ENCODE measurements at regions not wholly inside any gene's neighbourhood (a gene's known extent, or its start where the extent isn't known, plus 50 kb on each side); places are given as distances from the start of the nearest gene placed in this dataset.

DNA sequence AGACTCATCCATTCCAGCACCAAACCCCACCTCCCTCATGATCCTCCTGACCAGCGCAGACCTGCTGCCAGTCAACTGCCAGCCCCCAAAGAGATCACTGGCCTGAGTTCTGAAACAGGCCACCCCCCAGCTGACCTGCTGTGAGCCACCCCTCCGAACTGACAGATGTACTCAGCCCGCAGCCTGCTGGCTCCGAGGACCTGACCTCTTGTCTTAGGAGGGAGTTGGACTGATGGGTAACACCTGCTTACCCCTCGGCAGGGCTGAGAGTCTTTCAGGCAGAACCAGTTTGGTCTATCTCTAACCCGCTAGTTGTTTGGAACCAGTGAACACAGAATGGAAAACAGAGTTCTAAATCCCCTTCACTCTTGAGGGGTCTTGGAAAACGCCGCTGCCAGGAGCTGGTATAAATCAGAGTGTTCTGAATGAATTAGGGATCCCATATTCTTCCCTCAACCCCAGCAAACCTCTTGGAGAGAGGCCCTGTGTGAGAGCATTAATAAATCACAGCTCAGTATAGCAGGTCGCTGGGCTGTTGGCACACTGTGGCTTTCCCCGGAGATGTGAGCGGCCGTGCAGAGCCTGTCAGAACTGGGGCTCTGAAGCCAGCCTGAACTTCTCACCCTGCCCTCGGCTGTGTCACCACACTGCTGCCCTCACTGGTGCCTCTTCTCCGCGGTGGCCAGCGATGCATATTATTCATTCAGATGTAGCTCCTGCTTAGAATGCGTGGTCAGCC lies 165.1 kb upstream of the NCAM1 start:
- DNase-seq = peak in 1 of 2 experiments; percentile 46

DNA sequence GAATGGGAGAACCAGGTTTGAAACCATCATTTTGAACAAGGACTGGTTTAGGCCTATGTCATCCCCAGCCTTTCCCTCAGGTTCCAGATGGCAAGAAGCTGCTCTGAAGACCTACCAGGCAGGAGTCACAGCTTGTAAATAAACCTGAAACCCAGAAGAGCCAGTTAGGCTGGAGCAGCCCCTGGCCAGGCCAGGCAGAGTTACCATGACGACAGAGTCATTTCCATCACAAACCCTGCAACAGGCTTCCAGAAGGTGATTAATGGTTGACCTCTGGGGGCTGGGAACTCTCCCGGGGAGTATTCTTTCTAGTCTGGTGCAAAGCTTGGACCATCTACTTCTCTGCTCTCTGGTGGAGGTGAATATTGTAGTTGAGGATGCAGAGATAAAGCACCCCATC lies 164.1 kb upstream of the NCAM1 start:
- peak; percentile 56 to 58 for DNase-seq

GRCh38 chr11:112797648-112798293 lies 163.4 kb upstream of the NCAM1 start:
- peak; percentile 79 to 95 for DNase-seq

DNA sequence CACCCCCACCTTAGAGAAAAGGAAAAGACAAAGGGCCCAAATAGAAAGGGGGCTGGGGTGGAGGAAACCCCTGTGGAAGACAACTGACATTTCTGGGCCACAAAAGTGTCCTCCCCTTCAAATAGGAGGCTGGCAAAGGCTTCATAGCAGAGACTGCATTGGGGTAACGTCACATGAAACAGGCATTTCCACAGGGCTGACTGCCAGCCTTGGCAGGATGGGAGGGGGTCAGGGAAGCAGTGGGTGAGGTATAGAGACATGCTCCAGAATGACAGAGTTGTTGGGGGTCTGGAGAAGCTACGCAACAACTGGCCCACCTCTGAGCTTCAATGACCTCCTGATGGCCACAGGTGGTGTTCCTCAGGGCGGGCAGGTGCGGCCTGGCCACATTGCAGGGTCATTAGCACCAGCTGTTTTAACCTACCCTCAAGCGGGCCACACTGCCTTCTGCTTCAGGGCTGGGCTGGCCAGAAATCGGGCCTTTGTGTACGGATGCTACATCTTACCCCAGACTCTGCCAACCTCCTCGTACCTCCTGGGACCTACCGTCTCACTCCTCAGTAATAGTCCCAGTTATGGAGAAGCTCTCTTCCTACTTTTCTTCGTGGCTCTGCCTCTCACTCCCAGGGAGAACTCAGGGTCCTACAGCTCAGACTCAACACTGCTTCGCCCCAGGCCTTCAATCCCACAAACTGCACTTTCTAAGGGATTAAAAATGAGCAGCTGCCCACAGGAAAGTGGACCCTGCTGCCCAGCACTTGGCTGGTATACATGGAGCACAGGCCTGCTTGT lies 160.0 kb upstream of the NCAM1 start:
- peak in 1 of 2 experiments; percentile 58 for DNase-seq

- DNase-seq = no peak
Observed at GRCh38 chr11:112801817-112802088, 159.5 kb upstream of the NCAM1 start.

- DNase-seq = peak; percentile 86 to 94
Observed at GRCh38 chr11:112805658-112806057, 155.6 kb upstream of the NCAM1 start.

DNA sequence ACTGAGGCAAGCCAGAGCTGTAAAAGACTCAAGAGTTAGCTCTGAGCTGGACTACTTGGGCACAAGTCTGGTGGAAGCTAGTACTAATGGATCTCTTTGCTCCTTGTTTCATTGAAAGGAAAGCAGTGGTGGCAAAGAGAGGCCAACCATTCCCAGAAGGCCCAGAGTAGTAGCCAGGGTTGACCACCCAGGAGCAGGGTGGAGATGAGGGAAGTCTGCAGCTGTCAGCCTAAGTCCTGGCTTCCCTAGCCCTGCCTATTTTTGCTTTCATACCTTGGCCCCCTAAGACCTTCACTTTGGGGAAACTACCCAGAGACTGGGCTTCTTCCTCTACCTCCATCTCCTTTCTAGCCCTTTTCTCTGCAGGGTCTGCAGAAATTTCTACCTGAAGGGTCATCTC lies 155.0 kb upstream of the NCAM1 start:
- peak in 1 of 2 experiments; percentile 54 for DNase-seq

DNA sequence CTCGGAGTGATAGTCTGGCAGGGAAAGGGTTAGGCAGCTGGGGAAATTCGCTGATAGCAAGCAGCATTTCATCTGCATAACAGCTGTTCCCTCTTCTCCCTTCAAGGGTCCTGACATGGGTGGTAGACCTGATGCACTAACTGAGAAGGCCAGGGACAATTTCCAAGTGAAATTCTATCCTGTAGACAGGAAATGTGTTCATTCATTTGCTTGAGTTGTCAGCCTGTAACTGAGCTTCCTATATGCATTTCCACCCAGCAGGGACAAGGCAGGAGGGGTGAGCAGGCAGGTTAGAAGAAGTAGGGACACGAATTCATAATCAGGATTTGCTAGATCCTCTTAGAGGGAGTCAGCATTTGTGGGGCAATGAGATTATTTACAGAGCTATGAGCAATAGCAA lies 154.3 kb upstream of the NCAM1 start:
- peak; percentile 97 to 98 for DNase-seq

DNA sequence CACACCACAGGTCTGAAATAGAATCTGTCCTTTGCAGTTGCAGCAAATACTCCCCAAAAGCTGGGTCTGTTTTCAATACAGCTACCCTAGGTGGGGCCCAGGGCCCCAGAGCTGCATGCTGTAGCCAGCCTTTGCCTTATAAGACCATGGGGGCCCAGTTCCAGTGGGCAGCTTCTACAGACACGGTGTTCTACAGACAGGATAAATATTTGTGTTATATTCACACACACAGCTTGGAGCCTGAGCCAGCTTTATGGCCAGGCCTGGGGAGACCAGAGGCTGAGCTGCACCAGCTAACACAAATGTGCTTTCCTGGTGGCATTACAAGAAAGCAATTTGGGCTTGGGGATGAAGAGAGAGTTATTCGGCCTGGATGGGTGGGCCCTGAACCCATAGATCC lies 151.8 kb upstream of the NCAM1 start:
- no peak for DNase-seq

DNA sequence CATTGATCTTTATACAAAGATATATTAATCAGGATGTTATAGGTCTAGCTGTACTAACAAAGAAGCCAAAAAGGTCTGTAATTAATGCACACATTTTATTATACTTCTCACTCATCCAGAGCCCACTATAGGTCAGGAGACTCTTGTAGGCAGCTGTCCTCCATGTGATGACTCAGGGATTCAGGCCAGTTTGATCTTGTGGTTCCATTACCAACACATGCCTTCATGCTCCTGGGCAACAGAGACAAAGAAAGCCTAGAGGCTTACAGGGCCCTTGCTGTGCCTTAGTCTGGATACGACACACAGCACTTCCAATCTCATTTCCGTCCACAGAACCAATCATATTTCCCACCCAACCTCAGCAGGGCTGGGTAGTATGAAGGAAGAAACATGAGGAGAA lies 150.3 kb upstream of the NCAM1 start:
- DNase-seq = no peak

DNA sequence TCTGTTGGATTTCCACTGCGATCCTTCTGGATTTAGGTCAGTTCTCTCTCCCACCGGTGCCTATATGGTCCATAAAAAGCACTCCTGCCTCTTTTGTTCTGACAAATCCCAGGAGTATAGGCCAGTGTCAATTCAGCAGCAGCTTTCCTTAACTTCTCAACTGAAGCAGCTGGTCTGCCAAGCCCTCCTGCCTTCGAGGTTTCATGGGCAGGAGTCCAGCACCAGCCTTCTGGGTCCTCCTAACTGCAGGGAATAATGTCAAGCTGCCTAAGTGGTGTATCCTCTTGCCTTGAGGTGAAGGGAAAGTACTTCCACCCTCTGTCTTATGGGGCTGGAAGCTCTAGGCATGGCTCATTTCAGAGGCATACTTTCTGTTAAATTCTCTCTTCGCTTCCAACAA lies 149.4 kb upstream of the NCAM1 start:
- DNase-seq = no peak

- no peak for DNase-seq
Observed at GRCh38 chr11:112812729-112813128, 148.5 kb upstream of the NCAM1 start.

DNA sequence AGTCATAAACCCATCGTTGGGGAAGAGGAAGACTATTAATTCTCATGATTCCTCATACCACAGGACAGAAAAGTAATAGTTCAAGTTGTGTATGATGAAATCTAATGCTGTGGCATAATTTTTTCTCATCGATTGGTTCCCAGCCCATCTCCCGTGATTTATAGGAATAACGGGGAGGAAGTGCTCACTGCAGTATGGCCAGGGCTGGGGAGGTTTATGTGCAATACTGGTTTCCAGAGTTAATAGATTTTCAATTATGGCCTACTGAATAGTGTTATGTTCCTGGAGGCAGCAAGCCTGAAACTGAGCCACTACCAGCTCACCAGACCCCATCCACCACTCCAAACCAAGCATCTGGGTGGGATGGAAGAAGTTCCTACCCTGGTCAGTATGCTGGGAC lies 147.1 kb upstream of the NCAM1 start:
- no peak for DNase-seq

DNA sequence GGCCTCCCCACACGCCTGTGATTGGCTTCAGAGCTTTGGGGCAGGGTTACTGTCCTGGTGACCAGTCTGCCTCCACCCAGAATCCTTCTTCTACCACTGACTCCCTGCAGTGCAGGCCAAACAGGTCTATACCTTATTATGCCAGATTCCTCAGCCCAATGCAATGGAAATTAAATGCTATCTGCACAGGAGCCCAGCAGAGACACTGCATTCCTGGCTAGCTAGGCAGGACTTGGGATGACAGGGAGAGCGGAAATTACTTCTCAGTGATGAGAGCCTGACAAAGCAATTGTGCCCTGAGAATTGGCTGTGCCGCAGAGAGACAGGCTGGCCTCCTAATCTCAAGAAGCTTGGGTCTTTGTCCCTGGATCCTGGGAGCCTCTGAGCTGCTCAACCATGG lies 143.8 kb upstream of the NCAM1 start:
- no peak for DNase-seq

DNA sequence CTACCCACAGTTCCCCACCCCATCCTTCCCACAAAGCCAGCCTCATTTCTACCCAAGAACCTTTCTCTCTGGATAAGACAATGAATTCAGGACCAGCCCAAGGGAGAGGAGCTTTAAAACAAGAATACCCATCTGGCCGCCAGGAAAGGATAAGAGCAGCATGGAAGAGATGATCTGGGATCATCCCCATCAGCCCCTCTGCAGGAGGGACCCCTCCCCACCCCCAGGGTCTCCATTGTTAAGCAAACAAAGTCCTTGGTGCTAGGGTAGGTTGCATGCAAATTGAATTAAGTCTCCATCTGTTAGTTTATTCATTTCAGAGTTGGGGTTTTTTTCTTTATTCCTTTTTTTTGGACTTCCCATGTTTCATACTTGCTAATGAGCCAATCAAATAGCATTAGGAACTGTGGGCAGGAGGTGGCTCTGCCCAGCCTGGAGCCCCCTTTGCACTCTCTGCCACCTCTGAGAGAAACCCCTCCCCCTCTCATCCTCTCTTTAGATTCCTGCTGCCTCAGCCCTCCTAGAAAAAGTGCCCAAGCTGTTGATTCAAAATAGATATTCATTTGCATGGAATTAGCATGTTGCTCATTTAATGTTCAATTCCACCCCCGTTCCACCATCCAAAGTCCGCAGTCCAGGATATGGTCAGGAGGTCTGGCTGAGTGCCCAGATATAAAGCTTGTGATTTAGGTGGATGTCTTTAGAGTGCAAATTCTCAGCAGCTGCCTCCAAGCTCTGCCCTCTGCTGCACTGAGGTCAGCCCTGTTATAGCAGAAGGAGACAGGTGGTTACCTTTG lies 138.5 kb upstream of the NCAM1 start:
- peak; percentile 99 to 100 for DNase-seq

GRCh38 chr11:112826026-112826425 lies 135.2 kb upstream of the NCAM1 start:
- DNase-seq = no peak

GRCh38 chr11:112826788-112827187 lies 134.4 kb upstream of the NCAM1 start:
- DNase-seq = no peak

DNA sequence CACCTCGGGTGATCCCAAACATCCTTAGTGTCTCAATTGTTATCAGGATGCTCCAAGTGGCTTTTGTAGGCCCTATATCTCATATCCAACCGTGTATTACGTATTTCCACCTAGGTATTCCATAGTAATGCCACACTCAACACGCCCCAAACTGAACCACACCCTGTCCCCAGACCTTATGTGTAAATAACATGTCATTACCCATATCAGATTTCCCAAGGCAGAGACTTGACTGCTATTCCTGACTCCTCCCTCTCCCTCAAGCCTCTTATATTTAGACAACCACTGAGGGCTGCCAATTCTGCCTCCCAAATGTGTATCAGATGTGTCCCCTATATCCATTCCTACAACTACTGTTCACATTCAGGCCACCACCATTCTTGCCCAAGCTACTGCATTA lies 132.8 kb upstream of the NCAM1 start:
- peak in 1 of 2 experiments; percentile 62 for DNase-seq

GRCh38 chr11:112829971-112830654 lies 131.1 kb upstream of the NCAM1 start:
- DNase-seq = no peak

DNA sequence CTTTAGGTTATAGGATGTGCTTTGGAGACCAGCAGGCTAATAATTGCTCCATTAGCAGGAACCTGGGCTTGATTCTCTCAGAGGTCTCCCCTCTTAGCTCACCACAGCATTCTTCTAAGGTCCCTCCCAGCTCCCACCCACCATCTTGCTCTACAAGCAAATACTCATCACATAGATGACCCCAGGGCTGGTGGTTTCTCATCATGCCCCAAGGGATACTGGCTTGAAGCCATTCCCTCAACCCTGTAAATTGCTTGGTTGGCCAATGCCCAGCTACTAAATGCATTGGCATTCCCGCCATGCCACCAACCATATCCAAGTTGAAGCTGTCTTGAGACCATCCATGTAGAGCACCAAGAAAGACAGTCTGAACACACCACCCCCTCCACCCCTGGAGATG lies 130.2 kb upstream of the NCAM1 start:
- no peak for DNase-seq

DNA sequence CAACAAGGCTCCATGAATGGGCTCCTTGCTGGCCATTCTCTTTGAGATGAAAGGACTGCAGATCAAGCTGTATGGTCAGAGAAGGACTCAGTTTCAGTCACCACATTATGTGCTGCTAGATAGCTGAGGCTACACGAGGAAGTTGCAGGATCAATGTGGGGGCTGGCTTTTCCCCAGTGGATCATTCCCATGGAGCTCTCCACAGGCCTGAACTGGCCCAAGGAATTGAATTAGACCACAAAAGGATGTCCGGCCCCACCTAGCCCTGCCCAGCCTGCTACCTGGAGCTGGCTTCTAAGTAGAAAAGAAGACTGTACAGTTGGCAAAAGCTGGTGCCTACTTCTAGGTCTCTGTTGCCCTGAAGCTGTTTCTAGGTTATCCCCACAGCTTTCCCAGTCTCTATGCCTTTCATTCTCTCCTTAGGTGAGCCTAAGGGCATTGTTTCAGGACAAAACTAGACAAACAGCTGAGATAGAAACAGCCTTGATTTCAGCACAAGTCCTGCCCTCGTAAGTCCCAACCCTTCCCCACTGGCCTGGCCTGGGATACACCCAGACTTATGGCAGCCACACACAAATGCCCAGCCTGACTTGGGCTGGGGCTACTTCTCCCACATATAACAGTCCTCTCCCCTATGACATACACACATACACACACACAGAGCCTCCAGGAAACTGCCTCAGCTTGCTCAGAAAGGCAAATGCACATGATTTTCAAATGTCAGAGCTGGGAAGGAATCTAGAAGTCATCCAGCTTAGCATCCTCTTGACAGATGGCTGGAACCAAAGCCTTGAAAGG lies 129.1 kb upstream of the NCAM1 start:
- DNase-seq = no peak

- peak; percentile 84 to 93 for DNase-seq
Observed at GRCh38 chr11:112834277-112834755, 126.9 kb upstream of the NCAM1 start.
